Stimulated activated naive CD8-positive, alpha-beta T cell treated with anti-CD3 and anti-CD28 coated beads, Interleukin-15, Interleukin-2, amounts not matched to agents 100 U/mL and 50 U/mL, for 24 hours (primary cell): ENCODE measurements at regions not wholly inside any gene's neighbourhood (a gene's known extent, or its start where the extent isn't known, plus 50 kb on each side); places are given as distances from the start of the nearest gene placed in this dataset.

Experiments
- ATAC-seq: fragments of 150-1000 bp; cut with Tn5 transposase; one replicate; pipeline ENCODE4 v1.10.0; 2021
- DNase-seq: peaks from one replicate; pipeline ENCODE4 v3.0.0; 2021

DNA sequence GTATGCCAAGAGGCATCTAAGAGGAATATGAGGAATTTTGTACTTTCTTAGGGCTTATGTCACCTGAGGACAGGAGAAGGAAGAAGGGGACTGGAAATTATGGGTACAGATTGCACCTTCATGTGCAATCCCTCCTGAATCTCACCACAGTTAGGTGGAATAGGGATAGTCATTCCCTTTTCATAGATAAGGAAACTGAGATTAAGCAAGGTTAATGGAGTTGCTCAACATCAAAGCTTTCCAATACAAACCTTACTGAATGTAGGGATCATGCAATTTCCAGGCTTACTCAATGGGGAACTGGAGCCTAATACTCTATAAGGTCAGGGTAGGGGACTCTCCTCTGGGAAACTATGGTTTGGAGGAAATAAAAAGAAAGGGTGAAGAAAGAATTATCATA lies 133.0 kb downstream of the C11orf87 start:
- no peak for ATAC-seq
- DNase-seq, result no peak

DNA sequence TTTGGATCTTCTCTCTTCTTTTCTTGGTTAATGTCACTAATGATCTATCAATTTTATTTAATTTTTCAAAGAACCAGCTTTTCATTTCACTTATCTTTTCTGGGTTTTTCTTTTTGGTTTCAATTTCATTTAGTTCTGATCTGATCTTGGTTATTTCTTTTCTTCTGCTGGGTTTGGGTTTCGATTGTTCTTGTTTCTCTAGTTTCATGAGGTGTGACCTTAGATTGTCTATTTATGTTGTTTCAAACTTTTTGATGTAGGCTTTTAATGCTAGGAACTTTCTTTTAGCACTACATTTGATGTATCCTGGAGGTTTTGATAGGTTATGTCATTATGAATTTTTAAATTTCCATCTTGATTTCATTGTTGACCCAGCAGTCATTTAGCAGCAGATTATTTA lies 142.3 kb downstream of the C11orf87 start:
- ATAC-seq, result no peak

GRCh38 chr11:109582470-109582869 lies 160.5 kb downstream of the C11orf87 start:
- DNase-seq (no peak), ATAC-seq (no peak)

More for the DNA sequence above, 142.3 kb downstream of the C11orf87 start:
- DNase-seq, result no peak

GRCh38 chr11:109584001-109584972 lies 162.3 kb downstream of the C11orf87 start:
- no peak for ATAC-seq

GRCh38 chr11:109586789-109587188 lies 164.8 kb downstream of the C11orf87 start:
- ATAC-seq, result no peak

More at GRCh38 chr11:109584001-109584972, 162.3 kb downstream of the C11orf87 start:
- DNase-seq, result no peak

GRCh38 chr11:109590782-109591181 lies 168.8 kb downstream of the C11orf87 start:
- DNase-seq (no peak), ATAC-seq (no peak)

More at GRCh38 chr11:109586789-109587188, 164.8 kb downstream of the C11orf87 start:
- DNase-seq, result no peak

DNA sequence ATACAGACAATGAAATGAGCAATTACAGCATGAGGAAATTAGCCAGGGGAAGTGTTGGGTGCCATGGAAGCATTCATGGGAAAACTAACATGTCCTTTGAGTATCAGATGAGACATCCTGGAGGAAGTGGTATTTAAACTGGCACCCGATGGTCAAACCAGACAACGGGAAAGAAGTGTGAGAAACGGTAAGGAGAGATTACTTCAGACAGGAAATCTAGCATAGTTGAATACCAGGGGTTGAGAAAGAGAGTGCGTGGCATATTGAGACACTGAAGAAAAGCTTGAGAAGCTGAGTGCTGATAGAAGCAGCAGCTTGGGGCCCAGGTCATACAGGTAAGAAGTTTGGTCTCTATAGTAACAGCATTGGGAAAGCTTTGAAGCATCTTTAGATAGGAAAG lies 175.3 kb downstream of the C11orf87 start:
- DNase-seq (no peak), ATAC-seq (no peak)

GRCh38 chr11:109604481-109605400 lies 182.8 kb downstream of the C11orf87 start:
- ATAC-seq, result no peak
- no peak for DNase-seq

DNA sequence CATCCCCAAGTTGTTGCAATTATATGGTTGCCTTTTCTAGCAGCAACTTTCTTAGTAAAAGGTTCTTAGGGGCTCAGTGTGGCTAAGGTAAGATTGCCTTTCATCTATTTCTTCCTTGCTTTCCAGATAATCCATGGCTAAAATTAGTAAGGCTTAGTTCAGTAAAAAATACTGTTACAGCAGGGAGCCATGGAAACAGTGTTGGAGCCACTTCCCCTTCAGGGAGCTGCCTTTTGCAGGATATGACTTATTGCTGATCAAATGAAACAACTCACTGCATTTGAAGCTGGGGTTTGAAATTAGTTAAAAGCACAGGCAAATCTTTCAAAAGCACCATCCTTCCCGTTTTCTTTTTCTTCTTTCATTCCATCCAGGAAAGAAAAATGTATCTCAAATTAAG lies 184.3 kb downstream of the C11orf87 start:
- no peak for DNase-seq
- no peak for ATAC-seq

GRCh38 chr11:109609454-109610185 lies 187.6 kb downstream of the C11orf87 start:
- DNase-seq (no peak), ATAC-seq (no peak)

DNA sequence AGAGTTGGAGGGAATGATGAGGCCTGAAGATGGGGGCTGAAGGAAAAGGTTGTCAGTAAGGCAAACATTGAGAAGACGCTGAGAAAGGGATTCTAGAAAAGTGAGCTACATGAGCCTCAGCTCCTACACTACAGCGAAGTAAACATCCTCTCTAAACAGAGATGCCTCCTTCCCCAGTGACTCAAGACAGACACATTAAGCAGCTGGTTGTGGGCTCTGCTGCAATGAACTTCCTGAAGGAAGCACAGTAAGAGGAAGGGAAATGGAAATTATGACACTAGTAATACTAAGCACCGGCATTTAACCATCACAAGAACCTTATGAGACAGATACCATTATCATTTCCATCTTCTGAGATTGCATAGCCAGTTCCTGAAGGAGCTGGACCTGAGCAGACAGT lies 190.5 kb downstream of the C11orf87 start:
- ATAC-seq, result no peak
- no peak for DNase-seq

GRCh38 chr11:109619498-109619897 lies 197.5 kb downstream of the C11orf87 start:
- DNase-seq (no peak), ATAC-seq (no peak)

GRCh38 chr11:109629734-109630133 lies 207.7 kb downstream of the C11orf87 start:
- ATAC-seq (no peak), DNase-seq (no peak)

- DNase-seq (no peak), ATAC-seq (no peak)
Measured at GRCh38 chr11:109641549-109641948, 219.6 kb downstream of the C11orf87 start.

DNA sequence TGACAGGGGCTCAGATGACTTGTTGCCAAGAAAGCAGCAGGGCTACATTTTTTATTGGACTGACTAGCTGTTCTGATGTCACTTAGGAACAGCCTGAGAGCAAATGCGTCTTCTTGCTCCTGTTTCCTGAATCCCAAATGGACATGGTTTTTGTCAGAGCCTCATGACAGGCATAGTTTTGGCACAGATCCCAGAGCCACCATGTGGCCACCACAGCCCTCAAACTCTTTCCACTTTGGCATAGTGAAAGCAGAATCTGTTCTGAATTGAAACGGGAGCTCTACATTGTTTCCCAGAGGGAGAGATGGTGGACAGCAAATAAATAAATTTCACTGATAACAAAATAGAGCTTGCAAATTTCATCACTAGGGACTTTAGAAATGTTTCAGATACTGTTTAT lies 222.2 kb downstream of the C11orf87 start:
- no peak for DNase-seq
- no peak for ATAC-seq

DNA sequence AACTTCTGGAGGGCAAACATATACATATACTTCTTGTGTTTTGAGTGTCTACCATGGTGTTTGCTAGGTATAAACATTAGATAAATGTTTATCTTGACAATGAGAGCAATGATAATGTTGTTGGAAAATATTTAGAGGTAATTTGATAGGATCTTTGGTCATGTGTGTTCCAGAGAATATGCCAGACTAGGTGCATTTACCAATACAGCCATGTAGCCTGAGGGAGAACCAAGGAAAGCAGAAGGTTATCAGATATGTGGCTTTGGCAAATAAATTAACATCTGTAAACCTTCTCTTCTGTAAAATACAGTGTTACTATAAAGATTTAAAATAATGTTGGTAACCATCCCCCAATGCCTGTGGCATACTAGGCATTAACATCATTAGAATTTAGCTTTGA lies 226.8 kb downstream of the C11orf87 start:
- DNase-seq, result no peak

GRCh38 chr11:109654091-109654490 lies 232.1 kb downstream of the C11orf87 start:
- no peak for DNase-seq
- no peak for ATAC-seq

More for the DNA sequence above, 226.8 kb downstream of the C11orf87 start:
- no peak for ATAC-seq

DNA sequence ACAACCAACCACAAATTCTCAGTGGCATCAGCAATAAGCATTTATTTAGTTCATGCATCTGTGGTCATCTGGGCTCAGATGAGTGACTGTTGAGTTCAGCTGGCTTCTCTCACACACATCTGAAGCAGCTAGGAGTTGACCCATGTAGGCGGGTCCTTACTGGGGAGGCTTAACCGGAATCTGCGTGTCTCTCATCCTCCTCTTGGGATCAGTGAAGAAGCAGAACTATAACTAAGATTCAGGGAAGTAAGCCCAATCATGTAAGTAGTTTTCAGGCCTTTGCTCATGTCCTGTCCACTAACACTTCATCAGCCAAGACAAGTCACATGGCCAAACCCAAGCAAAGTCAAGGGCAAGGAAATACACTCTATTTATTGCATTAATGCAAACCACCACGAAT lies 236.2 kb downstream of the C11orf87 start:
- ATAC-seq, result no peak

GRCh38 chr11:109667719-109668118 lies 245.7 kb downstream of the C11orf87 start:
- DNase-seq (no peak), ATAC-seq (no peak)

More for the DNA sequence above, 236.2 kb downstream of the C11orf87 start:
- no peak for DNase-seq

DNA sequence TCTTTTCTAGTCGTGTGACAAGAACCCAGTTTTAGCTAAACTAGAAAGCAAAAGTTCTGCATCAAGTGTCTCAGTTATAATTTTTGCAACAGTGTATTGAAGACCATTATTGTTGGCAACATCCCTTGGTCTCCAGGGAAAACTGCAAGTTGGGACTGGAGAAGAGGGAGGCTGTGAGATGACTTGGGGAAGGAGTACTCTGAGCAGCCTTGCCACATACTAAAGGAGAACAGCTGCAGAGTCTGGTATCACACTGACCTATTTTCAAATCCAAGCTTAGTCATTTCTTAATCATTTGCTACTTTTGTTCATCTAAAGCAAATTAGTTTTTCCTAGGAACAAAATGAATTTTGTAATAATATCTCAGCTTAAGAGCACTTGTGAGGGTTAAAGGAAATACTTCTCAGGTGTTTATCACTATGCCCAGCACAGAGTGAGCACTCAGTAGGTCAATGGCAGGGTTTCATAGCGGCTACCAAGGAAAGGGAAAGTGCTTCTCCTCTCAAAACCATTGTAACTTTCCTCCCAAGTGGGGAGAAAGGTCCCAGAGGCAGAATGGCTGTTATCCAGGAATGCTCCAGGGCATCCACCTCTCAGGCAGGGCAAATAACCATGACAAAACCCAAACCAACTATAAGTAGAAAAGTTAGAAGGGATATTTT lies 247.1 kb downstream of the C11orf87 start:
- ATAC-seq, result no peak
- DNase-seq, result no peak

- no peak for DNase-seq
- ATAC-seq, result no peak
Measured at GRCh38 chr11:109677231-109677630, 255.2 kb downstream of the C11orf87 start.
